ENCODE measurements at regions not wholly inside any gene's neighbourhood (a gene's known extent, or its start where the extent isn't known, plus 50 kb on each side); places are given as distances from the start of the nearest gene placed in this dataset.

DNA sequence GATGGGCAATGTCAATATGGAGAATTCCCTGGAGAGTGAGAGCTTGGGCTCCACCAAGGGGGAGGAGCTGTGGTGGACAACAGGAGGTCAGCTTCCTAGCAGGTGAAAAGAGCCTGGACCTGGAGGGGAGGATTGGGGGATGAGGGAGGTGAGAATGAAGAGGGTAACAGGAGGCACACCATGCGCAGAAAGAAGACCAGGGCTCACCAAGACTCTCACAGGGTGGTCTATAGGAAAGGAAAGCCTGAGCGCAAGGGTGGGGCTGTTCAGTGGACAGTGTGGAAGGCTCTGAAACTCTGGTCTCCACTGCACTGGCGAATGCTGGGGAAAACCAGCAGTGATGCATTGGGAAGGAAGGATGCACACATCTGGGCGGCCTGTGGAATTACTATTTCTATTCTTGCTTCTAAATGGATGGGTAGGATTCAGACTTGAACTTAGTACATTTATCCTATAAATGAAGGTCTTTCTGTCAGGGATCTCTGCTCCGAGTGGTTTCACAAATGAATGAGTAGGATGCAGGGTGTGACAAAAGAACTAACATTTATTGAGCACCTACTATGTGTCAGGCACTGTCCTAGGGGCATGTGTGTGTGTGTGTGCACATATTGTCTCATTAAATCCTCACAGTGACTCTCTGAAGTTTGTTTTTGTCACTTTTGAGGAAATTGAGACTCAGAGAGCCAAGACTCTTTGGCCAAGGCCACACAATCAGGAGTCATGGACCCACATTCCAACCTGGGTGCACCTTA is 152.7 kb downstream of the CD83 start:
- Histone ChIP-seq H3K4me3 (ENCODE audit: low read depth, low read length) (no peak overlapping the region), H3K27ac (ENCODE audit: low read depth) (no peak overlapping the region), H3K4me1 (ENCODE audit: insufficient read depth) (no peaks in the 10 kb centered on the region), H3K36me3 (ENCODE audit: insufficient read depth) (no peaks in the 10 kb centered on the region)
- WGBS, result 96% methylated on average over 5 of the region's 5 CpGs
- DNase-seq (ENCODE audit: extremely low spot score), result no peak

DNA sequence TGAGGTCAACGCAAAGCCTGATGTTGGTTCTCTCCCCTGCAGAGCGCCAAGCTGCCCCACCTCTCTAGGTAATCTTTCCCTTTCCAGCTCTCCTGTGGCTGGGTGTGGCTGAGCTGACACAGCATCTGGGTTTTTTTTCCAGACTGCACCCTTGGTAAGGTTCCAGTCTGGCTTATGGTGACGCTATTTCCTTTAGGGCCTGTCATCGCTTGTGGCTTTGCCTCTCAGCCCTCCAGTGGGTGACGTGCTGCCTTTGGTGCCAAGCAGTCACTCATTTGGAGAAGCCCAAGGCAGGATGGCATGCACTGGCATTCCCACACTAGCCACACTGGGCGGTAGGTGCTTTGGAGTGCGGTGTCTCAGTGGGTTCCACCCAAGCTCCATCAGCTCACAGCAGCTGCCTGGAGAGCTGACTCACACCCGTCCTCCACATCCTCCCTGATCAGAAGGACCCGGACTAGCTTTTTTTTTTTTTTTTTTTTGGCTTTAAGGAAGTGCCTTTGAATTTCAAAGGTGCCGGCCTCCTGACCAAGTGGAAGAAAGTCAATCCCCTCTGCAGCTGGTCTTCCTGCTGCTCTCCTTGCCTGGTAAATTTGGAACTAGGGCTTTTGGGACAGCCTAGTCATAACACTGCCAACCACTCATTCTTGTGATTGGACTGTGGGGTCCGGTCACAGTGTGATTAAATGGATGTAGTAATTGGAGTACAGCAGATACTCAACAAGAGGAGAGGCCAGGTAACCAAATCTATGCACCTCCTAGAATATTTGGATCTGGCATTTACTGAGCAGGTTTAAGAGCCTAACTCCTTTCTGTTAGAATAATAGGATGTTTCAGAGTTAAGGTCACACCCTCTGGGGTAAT is 153.6 kb downstream of the CD83 start:
- WGBS, result 83% methylated on average over 11 of the region's 11 CpGs
- DNase-seq (ENCODE audit: extremely low spot score), result no peak
- no peak overlapping the region for H3K4me3 ChIP-seq (ENCODE audit: low read depth, low read length)
- no peak overlapping the region for H3K27ac ChIP-seq (ENCODE audit: low read depth)
- H3K4me1 ChIP-seq (ENCODE audit: insufficient read depth), result no peaks in the 10 kb centered on the region
- no peaks in the 10 kb centered on the region for H3K36me3 ChIP-seq (ENCODE audit: insufficient read depth)

DNA sequence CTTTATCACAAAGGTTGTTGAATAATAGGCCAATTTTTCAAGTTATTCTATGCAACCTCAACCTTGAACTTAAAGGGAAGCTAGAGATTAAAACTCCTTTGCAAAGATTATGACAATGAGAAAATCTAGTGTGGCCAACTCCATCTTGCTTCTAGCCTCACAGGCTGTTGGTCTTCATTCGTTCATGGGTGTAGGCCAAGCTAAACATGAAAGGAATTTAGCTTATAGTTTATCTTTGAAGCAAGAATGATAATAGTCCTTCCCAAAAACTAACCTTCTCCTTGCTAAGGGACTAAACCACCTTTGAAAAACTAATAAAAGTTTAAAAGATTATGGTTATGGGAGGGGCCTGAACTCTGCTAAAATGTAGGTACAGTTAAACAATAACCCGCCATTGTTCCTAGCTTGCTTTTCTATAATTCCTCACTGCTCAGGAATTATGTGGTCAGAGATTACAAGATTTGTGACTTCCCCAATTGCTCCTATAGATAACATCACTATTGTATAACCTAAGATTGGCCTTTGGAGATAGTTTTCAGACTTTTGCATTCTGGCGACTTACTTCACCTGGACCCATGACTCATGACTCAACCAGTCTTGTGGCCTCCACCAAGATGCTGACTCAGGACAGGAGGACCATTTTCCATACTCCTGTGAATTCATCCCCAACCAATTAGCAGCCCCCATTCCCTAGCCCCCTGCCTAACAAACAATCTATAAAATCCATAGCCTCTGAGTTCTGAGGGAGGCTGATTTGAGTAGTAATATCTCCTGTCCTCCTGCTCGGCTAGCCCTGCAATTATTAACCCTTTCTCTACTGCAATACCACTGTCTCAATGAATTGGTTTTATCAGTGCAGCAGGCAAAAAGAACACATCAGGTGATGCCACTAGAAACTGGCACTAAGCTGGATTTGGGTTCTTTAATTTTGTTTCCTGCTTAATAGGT is 154.5 kb downstream of the CD83 start:
- H3K4me3 ChIP-seq (ENCODE audit: low read depth, low read length), result no peak overlapping the region
- H3K4me1 ChIP-seq (ENCODE audit: insufficient read depth), result no peaks in the 10 kb centered on the region
- H3K27ac ChIP-seq (ENCODE audit: low read depth), result no peak overlapping the region
- WGBS, result 75% methylated on average over 4 of the region's 4 CpGs
- DNase-seq (ENCODE audit: extremely low spot score), result no peak
- no peaks in the 10 kb centered on the region for H3K36me3 ChIP-seq (ENCODE audit: insufficient read depth)

DNA sequence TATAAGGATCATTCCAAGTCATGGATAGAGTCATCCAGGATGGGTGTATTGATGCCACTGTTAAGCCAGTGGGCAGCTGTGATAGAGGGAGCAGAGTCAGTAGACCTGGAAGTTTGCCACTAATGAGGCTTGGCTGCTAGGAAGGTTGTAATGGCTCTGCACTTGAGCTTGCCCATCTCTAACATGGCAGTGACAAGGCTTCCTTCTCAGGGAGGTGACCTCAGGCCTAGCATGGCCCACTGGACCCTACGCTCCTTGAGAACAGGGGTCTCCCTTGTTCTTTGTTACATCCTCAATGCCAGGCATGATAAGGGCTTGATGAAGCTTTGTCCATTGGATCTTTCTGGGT is 155.1 kb downstream of the CD83 start:
- Histone ChIP-seq H3K4me3 (ENCODE audit: low read depth, low read length) (no peak overlapping the region), H3K27ac (ENCODE audit: low read depth) (no peak overlapping the region), H3K36me3 (ENCODE audit: insufficient read depth) (no peaks in the 10 kb centered on the region), H3K4me1 (ENCODE audit: insufficient read depth) (no peaks in the 10 kb centered on the region)
- no peak for DNase-seq (ENCODE audit: extremely low spot score)
- WGBS, result 97% methylated on average over 1 of the region's 1 CpG

DNA sequence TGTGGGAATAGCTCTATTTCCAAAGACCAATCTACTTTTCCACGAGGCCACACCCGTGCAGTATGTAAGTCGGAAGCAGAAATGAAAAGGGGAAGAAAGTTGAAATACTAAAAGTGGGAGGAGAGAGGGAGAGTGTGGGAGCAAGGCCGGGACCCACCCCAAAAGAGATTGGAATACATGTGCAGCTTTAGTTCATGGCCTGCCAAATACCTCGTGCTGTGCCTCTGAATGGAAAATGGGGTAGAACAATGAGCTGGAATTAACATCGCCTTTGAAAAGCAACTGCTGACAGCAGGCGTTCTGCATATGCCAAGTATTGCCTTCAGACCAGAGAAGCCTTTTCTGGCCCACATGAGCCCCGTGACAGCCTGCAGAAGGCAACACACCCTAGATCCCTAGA is 155.6 kb downstream of the CD83 start:
- no peak for DNase-seq (ENCODE audit: extremely low spot score)
- WGBS, result 87% methylated on average over 8 of the region's 8 CpGs
- Histone ChIP-seq H3K36me3 (ENCODE audit: insufficient read depth) (no peaks in the 10 kb centered on the region), H3K4me1 (ENCODE audit: insufficient read depth) (no peaks in the 10 kb centered on the region), H3K4me3 (ENCODE audit: low read depth, low read length) (no peak overlapping the region), H3K27ac (ENCODE audit: low read depth) (no peak overlapping the region)

DNA sequence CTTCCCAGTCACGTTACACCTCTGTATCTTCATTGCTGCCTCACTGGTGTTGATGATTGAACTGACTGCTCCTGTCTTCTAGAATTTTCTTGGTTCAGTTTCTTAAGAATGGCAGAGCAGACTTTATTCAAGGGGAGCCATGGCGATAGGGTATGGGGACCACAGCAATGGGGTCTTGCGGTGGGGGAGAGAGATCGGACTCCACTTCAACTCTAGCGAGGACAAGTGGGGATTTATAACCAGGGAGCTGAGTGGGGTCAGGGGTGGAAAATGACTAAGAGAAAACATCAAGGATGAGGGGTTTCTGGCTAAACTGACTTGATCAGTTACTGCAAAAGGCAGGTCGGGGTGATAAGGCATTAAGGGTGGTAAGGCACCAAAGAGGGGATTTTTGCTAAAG is 156.4 kb downstream of the CD83 start:
- 96% methylated on average over 6 of the region's 6 CpGs for WGBS

DNA sequence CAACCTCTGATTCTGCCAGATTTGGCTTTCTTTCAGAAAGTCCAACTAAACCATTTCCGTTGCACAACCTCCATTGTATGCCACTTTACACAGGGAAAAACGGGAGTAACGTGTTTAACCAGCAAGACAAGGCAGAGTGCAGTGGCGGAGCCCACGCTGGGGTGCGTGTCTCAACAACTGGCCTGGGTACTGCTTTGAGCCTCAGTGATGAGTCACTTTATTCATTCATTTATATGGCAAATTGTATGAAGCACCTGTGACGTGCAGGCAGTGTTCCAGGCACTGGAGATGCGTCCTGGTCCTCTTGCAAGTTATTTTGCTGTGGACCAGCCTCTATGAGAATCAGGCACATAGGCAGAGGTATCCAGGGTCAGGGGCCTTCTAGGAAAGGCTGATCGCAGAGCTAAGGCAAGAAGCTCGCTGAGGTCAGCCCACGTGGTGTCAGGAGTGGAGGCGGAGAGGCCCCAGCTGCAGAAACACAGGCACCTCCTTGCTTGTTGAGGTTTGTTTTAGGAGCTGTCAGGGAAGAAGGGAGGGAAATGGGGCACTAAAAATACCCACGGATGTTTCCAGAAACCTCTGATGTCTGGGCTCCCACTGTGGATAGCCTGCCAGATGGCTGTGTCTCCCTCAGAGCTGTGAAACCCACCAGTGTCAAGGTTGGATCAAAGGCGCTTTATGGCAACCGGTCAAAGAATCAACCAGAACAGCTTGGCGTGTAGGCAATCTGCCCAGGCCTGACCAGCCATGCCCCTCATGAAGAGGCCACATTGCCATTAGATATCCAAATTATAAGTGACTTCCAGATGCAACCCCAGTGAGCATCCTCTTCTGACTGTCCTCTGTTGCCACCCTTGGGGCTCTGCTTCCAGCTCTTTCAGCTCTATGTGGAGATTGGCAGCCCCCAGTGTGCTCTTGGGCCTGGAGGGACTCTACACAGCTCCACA is 157.2 kb downstream of the CD83 start:
- DNase-seq (ENCODE audit: extremely low spot score), result peak; percentile 70
- no peak overlapping the region for H3K27ac ChIP-seq (ENCODE audit: low read depth)
- WGBS, result 87% methylated on average over 16 of the region's 16 CpGs
- H3K36me3 ChIP-seq (ENCODE audit: insufficient read depth), result no peaks in the 10 kb centered on the region
- H3K4me3 ChIP-seq (ENCODE audit: low read depth, low read length), result no peak overlapping the region
- H3K4me1 ChIP-seq (ENCODE audit: insufficient read depth), result no peaks in the 10 kb centered on the region

More for the DNA sequence above, 156.4 kb downstream of the CD83 start:
- Histone ChIP-seq H3K36me3 (ENCODE audit: insufficient read depth) (no peaks in the 10 kb centered on the region), H3K4me3 (ENCODE audit: low read depth, low read length) (no peak overlapping the region), H3K27ac (ENCODE audit: low read depth) (no peak overlapping the region), H3K4me1 (ENCODE audit: insufficient read depth) (no peaks in the 10 kb centered on the region)
- no peak for DNase-seq (ENCODE audit: extremely low spot score)

DNA sequence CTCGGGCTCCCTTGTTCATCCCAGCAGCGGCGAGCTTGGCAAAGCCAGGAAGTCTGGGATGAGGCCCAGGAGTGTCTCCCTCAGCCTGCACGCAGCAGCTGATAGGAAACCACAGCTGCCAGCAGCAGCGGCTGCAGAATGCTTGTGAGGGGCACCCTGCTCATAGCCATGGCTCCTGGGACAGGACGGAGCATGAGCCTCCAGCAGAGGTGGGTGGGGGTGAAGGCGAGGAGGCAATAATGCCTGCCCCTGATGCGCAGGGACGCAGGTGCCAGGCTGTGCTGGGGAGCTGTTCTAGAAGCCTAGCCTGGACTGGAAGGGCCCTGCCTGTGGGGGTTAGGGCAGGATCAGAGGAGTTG is 157.9 kb downstream of the CD83 start:
- no peak overlapping the region for H3K27ac ChIP-seq (ENCODE audit: low read depth)
- WGBS, result 43% methylated on average over 9 of the region's 9 CpGs
- no peaks in the 10 kb centered on the region for H3K4me1 ChIP-seq (ENCODE audit: insufficient read depth)
- no peak for DNase-seq (ENCODE audit: extremely low spot score)
- H3K36me3 ChIP-seq (ENCODE audit: insufficient read depth), result no peaks in the 10 kb centered on the region
- H3K4me3 ChIP-seq (ENCODE audit: low read depth, low read length), result no peak overlapping the region

DNA sequence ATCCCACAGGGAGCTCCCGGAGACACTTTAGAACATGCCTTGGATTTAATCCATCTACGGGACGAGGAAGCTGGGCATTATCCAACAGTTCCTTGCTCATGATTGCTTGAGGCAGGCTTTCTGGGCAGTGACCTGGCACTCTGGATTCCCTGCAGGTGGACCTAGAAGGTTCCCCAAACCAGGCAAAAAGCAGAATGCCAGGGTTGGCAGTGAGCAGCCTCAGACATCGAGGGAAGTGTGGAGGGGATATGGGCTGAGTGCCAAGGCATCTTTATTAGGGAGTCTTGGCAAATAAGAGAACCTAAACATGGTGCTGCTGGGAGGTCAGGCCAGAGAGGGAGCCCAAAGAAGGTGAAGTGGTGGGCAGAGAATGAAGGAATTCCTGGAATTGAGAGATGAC is 158.5 kb downstream of the CD83 start:
- Histone ChIP-seq H3K4me3 (ENCODE audit: low read depth, low read length) (no peak overlapping the region), H3K27ac (ENCODE audit: low read depth) (no peak overlapping the region), H3K36me3 (ENCODE audit: insufficient read depth) (no peaks in the 10 kb centered on the region), H3K4me1 (ENCODE audit: insufficient read depth) (no peaks in the 10 kb centered on the region)
- no peak for DNase-seq (ENCODE audit: extremely low spot score)
- WGBS, result 24% methylated on average over 4 of the region's 4 CpGs

DNA sequence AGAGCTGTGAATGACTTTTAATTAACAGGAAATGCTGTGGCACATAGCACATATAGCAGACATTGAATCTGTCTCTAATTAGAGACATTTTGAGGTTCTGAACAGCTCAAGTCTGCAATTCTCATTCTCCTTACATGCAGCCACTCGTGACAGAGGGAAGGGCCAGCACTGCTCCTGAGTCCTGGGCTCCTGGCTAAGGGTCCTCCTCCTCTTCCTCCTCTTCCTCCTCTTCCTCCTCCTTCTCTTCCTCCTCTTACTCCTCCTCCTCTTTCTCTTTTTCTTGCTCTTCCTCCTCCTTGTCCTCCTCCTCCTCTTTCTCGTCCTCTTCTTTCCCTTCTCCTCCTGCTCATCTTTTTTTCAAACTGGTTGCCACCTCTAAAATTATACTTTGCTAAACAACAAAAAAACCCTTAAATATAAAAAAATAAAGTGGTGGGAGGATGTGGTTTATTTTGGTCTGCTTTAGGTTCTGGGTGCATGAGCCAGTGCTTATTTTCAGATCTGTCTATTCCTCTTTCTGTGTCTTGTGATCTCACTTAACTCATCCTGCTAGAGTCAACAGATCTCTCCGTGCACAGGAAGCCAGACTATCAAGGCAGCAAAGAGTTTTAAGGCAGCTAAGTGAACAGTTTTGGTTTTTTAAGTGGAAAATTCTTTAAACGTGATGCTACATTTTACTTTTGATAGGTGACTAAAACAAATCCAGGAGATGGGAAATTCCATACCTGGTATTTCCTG is 159.3 kb downstream of the CD83 start:
- DNase-seq (ENCODE audit: extremely low spot score), result no peak
- Histone ChIP-seq H3K36me3 (ENCODE audit: insufficient read depth) (no peaks in the 10 kb centered on the region), H3K4me3 (ENCODE audit: low read depth, low read length) (no peak overlapping the region), H3K27ac (ENCODE audit: low read depth) (peak overlapping the region; percentile 25), H3K4me1 (ENCODE audit: insufficient read depth) (no peaks in the 10 kb centered on the region)
- WGBS, result 70% methylated on average over 4 of the region's 4 CpGs

DNA sequence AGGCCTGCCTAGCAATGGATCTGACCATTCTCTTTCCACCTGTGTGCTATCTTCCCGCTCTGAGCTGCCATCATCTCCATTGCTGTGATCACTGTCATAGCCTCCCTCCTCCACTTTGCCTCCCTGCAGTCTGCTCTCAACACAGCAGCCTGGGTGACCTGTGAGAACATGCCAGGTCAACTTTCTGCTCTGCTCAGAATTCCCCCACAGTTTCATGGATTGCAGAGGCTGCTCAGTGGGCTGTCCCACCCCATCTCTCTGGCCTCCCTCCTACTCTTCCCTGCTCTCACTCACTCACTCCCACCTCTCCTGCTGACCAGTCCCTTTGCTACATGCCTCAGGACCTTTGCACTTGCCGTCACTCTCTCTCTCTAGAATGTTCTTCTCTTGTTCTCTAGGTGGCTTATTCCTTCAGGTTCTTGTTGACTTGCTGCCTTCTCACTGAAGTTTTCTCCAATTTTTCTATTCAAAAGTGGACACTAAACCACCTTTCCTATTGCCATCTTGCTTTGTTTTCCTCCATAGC is 159.9 kb downstream of the CD83 start:
- Histone ChIP-seq H3K4me3 (ENCODE audit: low read depth, low read length) (no peak overlapping the region), H3K36me3 (ENCODE audit: insufficient read depth) (no peaks in the 10 kb centered on the region), H3K27ac (ENCODE audit: low read depth) (no peak overlapping the region), H3K4me1 (ENCODE audit: insufficient read depth) (no peaks in the 10 kb centered on the region)
- WGBS, result 97% methylated on average over 2 of the region's 2 CpGs
- DNase-seq (ENCODE audit: extremely low spot score), result no peak

DNA sequence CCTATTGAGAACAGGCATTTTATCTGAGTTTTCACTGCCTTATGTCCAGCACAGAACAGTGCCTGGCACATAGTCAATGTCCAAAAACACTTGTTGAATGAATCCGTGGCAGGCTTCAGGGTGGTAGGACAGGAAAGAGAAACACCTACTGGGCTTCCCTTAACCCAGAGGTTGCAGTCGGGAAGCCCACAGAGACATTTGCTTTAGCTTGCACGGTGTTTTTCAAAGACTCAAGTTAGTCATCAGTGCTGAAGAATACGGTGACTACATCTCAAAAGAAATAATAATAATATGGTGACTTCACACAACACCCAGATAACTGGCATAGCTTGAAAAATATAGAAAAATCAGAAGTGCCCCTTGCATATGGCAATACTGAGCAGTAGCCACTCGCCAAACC is 160.4 kb downstream of the CD83 start:
- 93% methylated on average over 5 of the region's 5 CpGs for WGBS
- Histone ChIP-seq H3K36me3 (ENCODE audit: insufficient read depth) (no peaks in the 10 kb centered on the region), H3K27ac (ENCODE audit: low read depth) (no peak overlapping the region), H3K4me1 (ENCODE audit: insufficient read depth) (no peaks in the 10 kb centered on the region), H3K4me3 (ENCODE audit: low read depth, low read length) (no peak overlapping the region)
- no peak for DNase-seq (ENCODE audit: extremely low spot score)

All from urinary bladder (tissue), 3 donors.